Liver (tissue), 8 donors: ENCODE measurements at regions not wholly inside any gene's neighbourhood (a gene's known extent, or its start where the extent isn't known, plus 50 kb on each side); places are given as distances from the start of the nearest gene placed in this dataset.

Experiments used
- DNase-seq: peaks from one replicate; pipeline ENCODE4 v3.0.0-alpha.2; 2017; ENCODE audit warnings: low spot score
- H3K27ac ChIP-seq, 2 donors: one replicate each; pipeline ENCODE4 v1.7.0; 2013; ENCODE audit warnings: inconsistent platforms in 2 of 2, low read length in 2 of 2, control low read depth in 1 of 2, low read depth in 1 of 2, mild to moderate bottlenecking in 1 of 2
- H3K27me3 ChIP-seq, 4 donors: one replicate each; pipeline versions ENCODE4 v1.6.1 to v1.7.0; 2013; ENCODE audit warnings: low read length in 3 of 4, inconsistent platforms in 1 of 4, mild to moderate bottlenecking in 1 of 4, moderate library complexity in 1 of 4; ENCODE audit not compliant: control insufficient read depth in 4 of 4, insufficient read depth in 4 of 4
- H3K36me3 ChIP-seq, 4 donors: one replicate each; pipeline versions ENCODE4 v1.6.1 to v1.7.0; 2013; ENCODE audit warnings: low read length in 3 of 4, mild to moderate bottlenecking in 3 of 4, low read depth in 1 of 4, moderate library complexity in 1 of 4; ENCODE audit not compliant: control insufficient read depth in 4 of 4, insufficient read depth in 3 of 4
- H3K4me1 ChIP-seq, 4 donors: one replicate each; pipeline versions ENCODE4 v1.6.1 to v1.7.0; 2013; ENCODE audit warnings: low read length in 3 of 4, mild to moderate bottlenecking in 3 of 4, moderate library complexity in 1 of 4; ENCODE audit not compliant: control insufficient read depth in 4 of 4, insufficient read depth in 4 of 4
- H3K4me3 ChIP-seq, 3 donors: one replicate each; pipeline versions ENCODE4 v1.6.1 to v1.7.0; 2013; ENCODE audit warnings: low read length in 3 of 3, control low read depth in 1 of 3, low read depth in 1 of 3, mild to moderate bottlenecking in 1 of 3
- H3K9ac ChIP-seq, 2 donors: one replicate each; pipeline ENCODE4 v1.7.0; 2013; ENCODE audit warnings: low read length in 2 of 2, mild to moderate bottlenecking in 2 of 2, moderate library complexity in 2 of 2, control low read depth in 1 of 2, low read depth in 1 of 2
- H3K9me3 ChIP-seq, 4 donors: one replicate each; pipeline versions ENCODE4 v1.6.1 to v1.7.0; 2013; ENCODE audit warnings: low read length in 3 of 4; ENCODE audit not compliant: control insufficient read depth in 4 of 4
- EGR1 ChIP-seq, 2 donors: IDR thresholded peaks; 2 replicates each; pipeline ENCODE4 v1.6.1; 2016 to 2018; ENCODE audit warnings: antibody characterized with exemption in 2 of 2, low read depth in 2 of 2
- FOXA1 ChIP-seq: IDR thresholded peaks from 2 replicates; pipeline ENCODE4 v1.6.1; 2016; ENCODE audit warnings: antibody characterized with exemption
- HNF4A ChIP-seq, 2 donors: conservative IDR thresholded peaks; 2 replicates each; pipeline ENCODE4 v1.6.1; 2016; ENCODE audit warnings: antibody characterized with exemption in 2 of 2, mild to moderate bottlenecking in 2 of 2
- JUND ChIP-seq, 2 donors: IDR thresholded peaks; 2 replicates each; pipeline ENCODE4 v1.6.1; 2016; ENCODE audit warnings: antibody characterized with exemption in 2 of 2
- NR2F2 ChIP-seq: IDR thresholded peaks from 2 replicates; pipeline ENCODE4 v1.6.1; 2016; ENCODE audit warnings: antibody characterized with exemption
- RXRA ChIP-seq, 2 donors: IDR thresholded peaks; 2 replicates each; pipeline ENCODE4 v1.6.1; 2017 to 2018; ENCODE audit warnings: antibody characterized with exemption in 2 of 2, mild to moderate bottlenecking in 1 of 2
- SP1 ChIP-seq: IDR thresholded peaks from 2 replicates; pipeline ENCODE4 v1.6.1; 2018; ENCODE audit warnings: antibody characterized with exemption, mild to moderate bottlenecking
- TAF1 ChIP-seq: conservative IDR thresholded peaks from 2 replicates; pipeline ENCODE4 v1.6.1; 2016; ENCODE audit warnings: antibody characterized with exemption, mild to moderate bottlenecking
- YY1 ChIP-seq: IDR thresholded peaks from 2 replicates; pipeline ENCODE4 v1.6.1; 2016; ENCODE audit warnings: antibody characterized with exemption, mild to moderate bottlenecking
- WGBS: extraction: QIAGEN DNeasy Blood & Tissue Kit; methylation state at CpG from one replicate; pipeline ENCODE4 v1.1.7; 2013; 5-methylcytosine and 5-hydroxymethylcytosine counted together
- TF ChIP-seq, protein P1 (sequence below): IDR thresholded peaks from 2 replicates; pipeline ENCODE4 v1.6.1; 2016; ENCODE audit warnings: antibody characterized with exemption
- TF ChIP-seq, protein P2 (sequence below): IDR thresholded peaks from 2 replicates; pipeline ENCODE4 v1.6.1; 2016; ENCODE audit warnings: antibody characterized with exemption
- TF ChIP-seq, protein P3 (sequence below): fragments of 150-350 bp; IDR thresholded peaks from 2 replicates; pipeline ENCODE4 v1.5.1; 2017; ENCODE audit warnings: improper control_type of control experiment, low read depth, low read length; ENCODE audit not compliant: missing input control
- TF ChIP-seq, protein P4 (sequence below): IDR thresholded peaks from 2 replicates; pipeline ENCODE4 v1.6.1; 2016; ENCODE audit warnings: antibody characterized with exemption
- donor health status: healthy.
- donor health status: healthy.
- donor health status: healthy.
- donor health status: healthy.
- donor health status: healthy.

DNA sequence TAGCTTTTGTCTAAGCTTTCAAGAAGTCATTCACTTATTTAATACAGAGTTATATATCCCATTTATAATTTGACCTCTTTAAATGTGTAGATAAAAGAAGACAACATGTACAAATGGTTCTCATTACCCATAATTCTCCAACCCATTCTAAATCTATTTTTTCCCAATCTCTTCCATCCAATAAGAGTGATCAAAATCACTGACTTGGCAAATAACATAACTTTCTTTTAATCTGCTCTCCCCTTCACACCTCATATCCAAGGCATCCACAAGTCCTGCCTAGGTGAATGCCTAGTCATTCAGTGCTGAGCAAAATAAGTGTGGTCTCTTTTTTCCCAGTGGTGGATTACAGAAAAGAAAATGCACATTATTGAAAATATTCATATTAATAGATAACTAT is 1231.1 kb downstream of the CDH11 start:
- no peak for DNase-seq
- Histone ChIP-seq H3K4me1 (no peaks in the 10 kb centered on the region), H3K9me3 (no peaks in the 10 kb centered on the region), H3K27me3 (no peaks in the 10 kb centered on the region), H3K36me3 (no peaks in the 10 kb centered on the region), H3K27ac (no peak overlapping the region), H3K4me3 (no peak overlapping the region), H3K9ac (no peak overlapping the region)
- TF ChIP-seq TAF1 = no peak
- TF ChIP-seq SP1 = no peak
- TF ChIP-seq, protein P1, sequence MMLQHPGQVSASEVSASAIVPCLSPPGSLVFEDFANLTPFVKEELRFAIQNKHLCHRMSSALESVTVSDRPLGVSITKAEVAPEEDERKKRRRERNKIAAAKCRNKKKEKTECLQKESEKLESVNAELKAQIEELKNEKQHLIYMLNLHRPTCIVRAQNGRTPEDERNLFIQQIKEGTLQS = no peak
- TF ChIP-seq YY1 = no peak
- TF ChIP-seq FOXA1 = no peak

DNA sequence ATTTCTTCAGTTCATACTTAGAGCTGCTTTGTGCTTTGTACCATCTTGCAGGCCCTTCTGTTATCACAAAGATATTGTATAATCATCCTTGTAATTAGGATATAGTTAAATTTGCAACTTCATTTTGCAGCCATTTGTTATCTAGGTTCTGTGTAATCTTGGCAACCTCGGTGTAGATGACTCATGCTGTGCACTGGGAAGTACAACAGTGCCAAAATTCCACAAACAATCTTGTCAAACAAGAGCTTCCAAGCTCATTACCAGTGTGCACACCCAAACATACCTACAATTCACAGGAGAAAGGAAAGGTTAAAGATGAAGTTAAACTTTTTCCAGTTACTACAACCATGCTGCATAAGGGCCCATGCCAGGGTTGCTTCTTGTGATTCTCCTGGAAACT is 1231.8 kb downstream of the CDH11 start:
- no peak for DNase-seq
- H3K36me3 ChIP-seq = no peaks in the 10 kb centered on the region
- TF ChIP-seq JUND (IDR thresholded peaks at IDR 0.05) = peak; percentile 32 to 65
- TF ChIP-seq EGR1 (IDR thresholded peaks at IDR 0.05; ENCODE audit: low read depth in 2 of 2) = no peak
- H3K9me3 ChIP-seq = no peaks in the 10 kb centered on the region
- H3K27me3 ChIP-seq = no peaks in the 10 kb centered on the region
- no peak overlapping the region for H3K9ac ChIP-seq
- no peaks in the 10 kb centered on the region for H3K4me1 ChIP-seq
- H3K27ac ChIP-seq = no peak overlapping the region
- no peak overlapping the region for H3K4me3 ChIP-seq
- WGBS = 16% methylated on average over 1 of the region's 1 CpG

DNA sequence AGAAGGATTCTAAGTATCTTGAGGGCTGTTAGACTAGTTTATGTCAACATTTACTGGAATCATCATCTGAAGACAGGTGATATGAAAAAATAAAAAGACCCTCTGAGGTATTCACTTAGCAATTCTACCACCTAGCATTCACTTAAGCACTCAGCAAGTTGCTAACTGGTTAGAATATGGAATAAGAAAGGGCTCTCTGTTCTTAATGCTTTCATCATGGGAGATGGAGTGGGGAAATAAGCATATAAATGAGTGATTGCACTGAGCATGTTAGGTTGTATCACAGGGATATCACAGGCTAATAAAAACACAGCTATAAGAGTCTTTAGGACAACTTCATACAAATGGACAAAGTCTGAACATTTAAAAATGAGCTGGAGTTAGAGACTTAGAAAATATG is 1238.8 kb downstream of the CDH11 start:
- no peaks in the 10 kb centered on the region for H3K27me3 ChIP-seq
- H3K27ac ChIP-seq = no peak overlapping the region
- no peak for TF ChIP-seq NR2F2
- TF ChIP-seq TAF1 = no peak
- TF ChIP-seq, protein P2, sequence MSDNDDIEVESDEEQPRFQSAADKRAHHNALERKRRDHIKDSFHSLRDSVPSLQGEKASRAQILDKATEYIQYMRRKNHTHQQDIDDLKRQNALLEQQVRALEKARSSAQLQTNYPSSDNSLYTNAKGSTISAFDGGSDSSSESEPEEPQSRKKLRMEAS = no peak
- no peak for TF ChIP-seq RXRA (IDR thresholded peaks at IDR 0.05)
- TF ChIP-seq, protein P3, sequence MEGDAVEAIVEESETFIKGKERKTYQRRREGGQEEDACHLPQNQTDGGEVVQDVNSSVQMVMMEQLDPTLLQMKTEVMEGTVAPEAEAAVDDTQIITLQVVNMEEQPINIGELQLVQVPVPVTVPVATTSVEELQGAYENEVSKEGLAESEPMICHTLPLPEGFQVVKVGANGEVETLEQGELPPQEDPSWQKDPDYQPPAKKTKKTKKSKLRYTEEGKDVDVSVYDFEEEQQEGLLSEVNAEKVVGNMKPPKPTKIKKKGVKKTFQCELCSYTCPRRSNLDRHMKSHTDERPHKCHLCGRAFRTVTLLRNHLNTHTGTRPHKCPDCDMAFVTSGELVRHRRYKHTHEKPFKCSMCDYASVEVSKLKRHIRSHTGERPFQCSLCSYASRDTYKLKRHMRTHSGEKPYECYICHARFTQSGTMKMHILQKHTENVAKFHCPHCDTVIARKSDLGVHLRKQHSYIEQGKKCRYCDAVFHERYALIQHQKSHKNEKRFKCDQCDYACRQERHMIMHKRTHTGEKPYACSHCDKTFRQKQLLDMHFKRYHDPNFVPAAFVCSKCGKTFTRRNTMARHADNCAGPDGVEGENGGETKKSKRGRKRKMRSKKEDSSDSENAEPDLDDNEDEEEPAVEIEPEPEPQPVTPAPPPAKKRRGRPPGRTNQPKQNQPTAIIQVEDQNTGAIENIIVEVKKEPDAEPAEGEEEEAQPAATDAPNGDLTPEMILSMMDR = no peak
- TF ChIP-seq YY1 = no peak
- TF ChIP-seq, protein P4, sequence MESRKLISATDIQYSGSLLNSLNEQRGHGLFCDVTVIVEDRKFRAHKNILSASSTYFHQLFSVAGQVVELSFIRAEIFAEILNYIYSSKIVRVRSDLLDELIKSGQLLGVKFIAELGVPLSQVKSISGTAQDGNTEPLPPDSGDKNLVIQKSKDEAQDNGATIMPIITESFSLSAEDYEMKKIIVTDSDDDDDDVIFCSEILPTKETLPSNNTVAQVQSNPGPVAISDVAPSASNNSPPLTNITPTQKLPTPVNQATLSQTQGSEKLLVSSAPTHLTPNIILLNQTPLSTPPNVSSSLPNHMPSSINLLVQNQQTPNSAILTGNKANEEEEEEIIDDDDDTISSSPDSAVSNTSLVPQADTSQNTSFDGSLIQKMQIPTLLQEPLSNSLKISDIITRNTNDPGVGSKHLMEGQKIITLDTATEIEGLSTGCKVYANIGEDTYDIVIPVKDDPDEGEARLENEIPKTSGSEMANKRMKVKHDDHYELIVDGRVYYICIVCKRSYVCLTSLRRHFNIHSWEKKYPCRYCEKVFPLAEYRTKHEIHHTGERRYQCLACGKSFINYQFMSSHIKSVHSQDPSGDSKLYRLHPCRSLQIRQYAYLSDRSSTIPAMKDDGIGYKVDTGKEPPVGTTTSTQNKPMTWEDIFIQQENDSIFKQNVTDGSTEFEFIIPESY = no peak
- TF ChIP-seq HNF4A (conservative IDR thresholded peaks at IDR 0.05) = no peak
- TF ChIP-seq SP1 = no peak
- no peaks in the 10 kb centered on the region for H3K4me1 ChIP-seq
- DNase-seq = no peak
- H3K9me3 ChIP-seq = no peaks in the 10 kb centered on the region
- H3K4me3 ChIP-seq = no peak overlapping the region
- H3K36me3 ChIP-seq = no peaks in the 10 kb centered on the region
- H3K9ac ChIP-seq = no peak overlapping the region
